ENCODE measurements at regions not wholly inside any gene's neighbourhood (a gene's known extent, or its start where the extent isn't known, plus 50 kb on each side); places are given as distances from the start of the nearest gene placed in this dataset.

DNA sequence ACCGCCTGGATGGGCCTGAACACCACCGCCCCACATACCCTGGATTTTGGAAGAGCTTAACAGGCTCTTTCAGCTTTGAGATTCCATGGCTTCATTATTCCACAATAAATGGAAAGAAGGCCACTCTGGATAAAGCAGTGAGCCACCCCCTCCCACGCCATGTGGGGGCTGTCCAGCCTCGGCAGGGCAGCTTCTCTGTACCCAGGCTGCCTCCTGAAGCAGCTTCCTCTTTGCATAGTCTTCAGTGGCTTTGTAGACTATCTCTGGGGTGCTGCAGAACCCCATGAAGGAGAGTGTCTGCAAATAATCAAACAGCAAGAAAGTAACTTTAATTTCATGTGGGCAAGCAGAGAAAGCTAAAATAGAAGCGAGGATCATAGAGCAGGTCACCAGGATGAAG is 96.6 kb upstream of the NXT1 start:
- Mint-ChIP-seq H3K36me3 (no peaks in the 10 kb centered on the region), H3K27ac (no peak overlapping the region), H3K4me1 (no peaks in the 10 kb centered on the region), H3K27me3 (peaks cover 18 to 41% of the 10 kb centered on the region in 2 donors), H3K9me3 (no peaks in the 10 kb centered on the region), H3K4me3 (no peak overlapping the region)
- DNase-seq = no peak
- ATAC-seq (replicated peaks) = no peak

DNA sequence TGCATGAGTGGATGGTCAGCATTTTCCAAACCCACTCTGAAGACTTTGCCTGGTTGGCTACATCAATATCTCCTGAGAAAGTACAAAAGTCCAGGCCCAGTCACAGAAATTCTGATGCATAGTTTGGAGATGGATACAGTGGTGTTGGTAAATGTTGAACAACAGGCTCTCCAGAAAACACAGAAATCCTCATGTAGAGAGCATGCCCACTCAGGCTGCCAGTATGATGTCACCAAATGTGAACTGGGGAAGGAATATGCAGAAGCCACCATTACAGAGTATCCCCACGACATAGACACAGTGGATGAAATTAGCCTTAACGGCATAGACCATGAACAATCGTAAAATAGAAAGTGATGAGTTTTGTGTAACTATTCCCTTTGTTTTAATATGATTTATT is 97.1 kb upstream of the NXT1 start:
- H3K36me3 Mint-ChIP-seq = no peaks in the 10 kb centered on the region
- H3K27ac Mint-ChIP-seq = no peak overlapping the region
- H3K4me3 Mint-ChIP-seq = no peak overlapping the region
- ATAC-seq (replicated peaks) = no peak
- DNase-seq = no peak
- no peaks in the 10 kb centered on the region for H3K9me3 Mint-ChIP-seq
- no peaks in the 10 kb centered on the region for H3K4me1 Mint-ChIP-seq
- peaks cover 18 to 41% of the 10 kb centered on the region in 2 donors for H3K27me3 Mint-ChIP-seq

DNA sequence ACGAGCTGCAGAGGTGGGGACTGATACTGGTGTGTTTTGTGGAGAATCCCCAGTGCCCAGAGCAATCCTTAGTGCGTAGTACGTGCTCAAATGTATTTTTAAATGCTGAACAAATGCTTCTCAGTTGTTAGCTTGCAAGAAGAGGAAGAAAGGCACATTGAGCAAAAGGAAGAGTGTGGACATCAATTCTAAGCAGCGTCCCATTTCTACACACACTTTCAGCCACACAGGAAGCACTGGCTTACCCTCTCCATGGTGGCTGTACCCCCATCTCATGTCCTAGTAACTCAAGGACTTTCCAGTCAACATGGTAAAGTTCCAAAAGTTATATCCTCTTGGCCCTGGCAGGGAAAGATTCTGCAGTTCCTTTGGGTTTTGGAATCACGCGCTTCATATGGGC is 98.8 kb upstream of the NXT1 start:
- no peak overlapping the region for H3K27ac Mint-ChIP-seq
- H3K27me3 Mint-ChIP-seq = peaks cover 22 to 41% of the 10 kb centered on the region in 2 donors
- no peak for DNase-seq
- H3K9me3 Mint-ChIP-seq = no peaks in the 10 kb centered on the region
- H3K4me3 Mint-ChIP-seq = no peak overlapping the region
- no peaks in the 10 kb centered on the region for H3K36me3 Mint-ChIP-seq
- no peak for ATAC-seq (replicated peaks)
- peaks cover 5 to 8% of the 10 kb centered on the region in 2 donors for H3K4me1 Mint-ChIP-seq

DNA sequence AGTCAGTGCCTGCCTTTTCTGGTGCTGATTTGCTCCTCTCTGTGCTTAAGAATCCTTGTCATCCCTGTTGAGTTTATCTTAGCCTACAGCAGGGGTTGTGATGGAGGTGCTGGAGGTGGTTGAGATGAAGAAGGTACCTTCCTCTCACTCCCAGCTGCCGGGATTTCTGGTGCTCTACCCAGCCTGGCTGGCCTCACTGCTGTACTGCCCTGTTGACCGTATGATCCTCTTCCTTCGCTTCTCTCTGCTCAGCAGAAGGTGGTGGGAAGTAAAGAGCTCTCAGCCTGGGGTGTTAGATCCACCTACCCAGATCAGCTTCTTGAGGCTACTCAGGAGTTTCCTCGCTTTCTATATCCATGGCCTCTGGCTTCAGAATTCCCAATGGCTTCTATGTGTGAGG is 101.0 kb upstream of the NXT1 start:
- Mint-ChIP-seq H3K27ac (no peak overlapping the region), H3K27me3 (peaks cover 28 to 46% of the 10 kb centered on the region in 2 donors), H3K36me3 (peaks cover 0 to 1% of the 10 kb centered on the region in 2 donors), H3K4me3 (no peak overlapping the region), H3K4me1 (peaks cover 12 to 24% of the 10 kb centered on the region in 2 donors), H3K9me3 (no peaks in the 10 kb centered on the region)
- DNase-seq = no peak
- ATAC-seq (replicated peaks) = no peak

DNA sequence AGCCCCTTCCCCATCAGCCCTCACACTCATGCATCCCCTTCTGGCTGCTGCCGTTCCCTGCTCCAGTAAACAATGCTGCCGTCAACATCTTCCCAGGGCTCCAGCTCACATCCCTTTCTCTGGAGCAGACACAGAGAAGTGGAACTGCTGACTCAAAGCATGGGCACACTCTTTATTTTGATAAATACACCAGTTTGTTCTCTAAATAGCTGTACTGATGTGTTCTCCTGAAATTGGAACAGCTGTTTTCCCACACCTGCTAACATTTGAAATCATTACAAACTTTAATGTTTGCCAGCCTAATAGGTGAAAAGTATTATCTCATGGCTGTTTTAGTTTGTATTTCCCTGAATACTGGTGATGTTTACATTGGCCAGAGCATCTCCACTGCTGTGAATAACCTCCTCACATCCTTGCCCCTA is 102.1 kb upstream of the NXT1 start:
- Mint-ChIP-seq H3K4me1 (peaks cover 12 to 24% of the 10 kb centered on the region in 2 donors), H3K27me3 (peaks cover 23 to 43% of the 10 kb centered on the region in 2 donors), H3K36me3 (peaks cover 0 to 1% of the 10 kb centered on the region in 2 donors), H3K9me3 (no peaks in the 10 kb centered on the region), H3K27ac (no peak overlapping the region), H3K4me3 (no peak overlapping the region)
- ATAC-seq (replicated peaks) (no peak), DNase-seq (no peak)

DNA sequence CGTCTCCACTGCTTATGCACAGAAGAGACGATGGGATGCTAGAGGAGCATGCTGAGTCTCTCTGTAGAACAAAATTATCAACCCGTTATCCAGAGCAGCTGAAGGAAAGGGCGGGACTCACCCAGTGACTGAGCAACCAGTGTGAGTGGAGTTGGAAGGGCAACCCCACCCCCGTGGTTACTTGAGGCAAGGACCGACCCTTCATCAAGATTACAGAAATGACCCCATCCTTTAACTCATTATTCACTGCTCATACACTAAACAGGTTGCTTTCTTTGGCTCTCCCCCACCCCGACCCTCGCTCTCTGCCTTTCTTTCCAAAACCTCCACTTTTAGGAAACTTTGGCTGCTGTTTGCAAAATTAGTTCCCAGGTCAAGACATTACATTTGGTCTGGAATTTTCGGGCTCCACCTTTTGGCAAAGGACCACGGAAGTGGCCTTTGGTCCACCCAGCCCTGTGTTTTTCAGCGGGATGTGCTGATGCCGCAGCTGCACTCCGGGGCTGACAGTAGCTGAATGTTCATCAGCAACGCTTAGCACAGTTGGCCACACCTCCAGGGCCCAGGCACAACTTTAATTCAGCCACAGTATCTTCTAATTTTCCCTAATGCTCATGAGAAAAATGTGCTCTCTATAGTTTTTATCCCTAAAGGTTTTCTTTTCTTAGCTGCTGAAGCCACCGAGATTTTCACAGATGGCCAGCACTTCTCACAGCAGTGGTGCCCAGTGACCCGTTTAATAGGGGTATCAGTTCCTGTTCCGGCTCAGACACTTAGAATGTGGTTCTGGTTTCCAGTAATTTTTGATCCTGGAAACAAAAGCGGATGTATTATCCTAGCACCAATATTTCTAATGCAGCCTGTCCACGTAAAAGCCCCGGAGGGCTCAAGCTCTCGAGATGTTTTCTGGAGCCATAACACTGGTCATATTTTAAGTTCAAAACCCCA is 103.6 kb upstream of the NXT1 start:
- no peak overlapping the region for H3K27ac Mint-ChIP-seq
- H3K36me3 Mint-ChIP-seq = peaks cover 0 to 1% of the 10 kb centered on the region in 2 donors
- peaks cover 27 to 38% of the 10 kb centered on the region in 2 donors for H3K27me3 Mint-ChIP-seq

DNA sequence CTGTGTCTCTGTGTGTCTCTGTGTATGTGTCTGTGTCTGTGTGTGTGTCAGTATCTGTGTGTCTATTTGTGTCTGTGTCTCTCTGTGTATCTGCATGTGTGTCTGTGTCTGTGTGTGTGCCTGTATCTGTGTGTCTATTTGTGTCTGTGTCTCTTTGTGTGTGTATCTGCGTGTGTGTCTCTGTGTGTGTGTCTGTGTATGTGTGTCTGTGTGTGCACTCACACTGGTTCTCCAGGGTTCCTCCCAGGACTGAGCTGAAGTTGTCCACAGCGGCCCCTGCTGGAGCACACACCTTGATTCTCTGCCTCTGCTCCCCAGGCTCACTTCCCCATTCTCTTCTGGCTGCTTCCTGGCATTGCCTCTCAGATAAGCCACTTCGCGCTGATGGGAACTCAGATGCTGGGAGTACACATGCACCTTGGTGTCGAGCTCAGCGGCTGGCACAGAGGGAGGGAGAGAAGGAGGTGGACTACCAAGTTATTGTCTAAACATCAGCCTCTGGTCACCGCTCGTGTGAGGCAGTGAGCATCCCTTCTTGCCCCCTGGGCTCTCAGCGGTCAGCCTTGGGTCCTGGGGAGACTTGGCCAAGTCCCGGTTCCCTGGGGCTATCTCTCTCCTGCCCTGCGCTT is 104.9 kb upstream of the NXT1 start:
- Mint-ChIP-seq H3K9me3 (no peaks in the 10 kb centered on the region), H3K4me3 (no peak overlapping the region), H3K36me3 (peaks cover 0 to 1% of the 10 kb centered on the region in 2 donors), H3K27me3 (peaks cover 25 to 35% of the 10 kb centered on the region in 2 donors), H3K4me1 (peaks cover 12 to 24% of the 10 kb centered on the region in 2 donors), H3K27ac (no peak overlapping the region)
- DNase-seq = peak; percentile 30
- ATAC-seq (replicated peaks) = peak; percentile 94 to 95

More for the DNA sequence above, 103.6 kb upstream of the NXT1 start:
- DNase-seq (no peak), ATAC-seq (replicated peaks) (peak; percentile 72 to 75)
- Mint-ChIP-seq H3K4me1 (peaks cover 12 to 24% of the 10 kb centered on the region in 2 donors), H3K4me3 (no peak overlapping the region), H3K9me3 (no peaks in the 10 kb centered on the region)

DNA sequence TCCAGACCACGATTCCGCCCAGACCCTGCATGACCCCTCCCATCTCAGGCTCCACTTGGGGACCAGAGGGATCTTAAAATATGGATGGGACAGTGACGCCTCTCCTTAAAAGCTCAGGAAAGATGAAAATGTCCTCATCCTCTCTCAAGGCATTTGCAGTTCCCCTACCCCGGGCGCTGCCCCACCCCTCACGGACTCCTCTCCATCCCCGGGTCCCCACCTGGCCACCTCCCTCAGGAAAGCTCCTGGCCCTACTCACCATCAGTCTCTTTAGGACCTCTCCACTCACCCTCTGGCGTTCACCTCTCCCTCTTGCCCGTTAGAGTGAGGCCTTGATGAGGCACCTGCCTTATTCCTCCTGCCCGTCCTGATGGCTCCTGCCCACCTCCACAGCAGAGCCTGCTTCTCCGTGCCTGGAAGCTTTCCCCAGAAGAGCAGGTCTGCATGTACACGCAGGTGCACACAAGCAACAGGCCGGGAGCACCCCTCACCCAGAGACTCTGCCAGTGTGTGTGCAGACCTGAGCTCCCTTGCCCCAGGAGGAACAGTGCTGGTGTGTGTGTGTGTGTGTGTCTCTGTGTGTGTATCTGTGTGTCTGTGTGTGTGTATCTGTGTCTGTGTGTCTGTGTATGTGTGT is 105.6 kb upstream of the NXT1 start:
- no peak overlapping the region for H3K27ac Mint-ChIP-seq
- H3K4me3 Mint-ChIP-seq = no peak overlapping the region

DNA sequence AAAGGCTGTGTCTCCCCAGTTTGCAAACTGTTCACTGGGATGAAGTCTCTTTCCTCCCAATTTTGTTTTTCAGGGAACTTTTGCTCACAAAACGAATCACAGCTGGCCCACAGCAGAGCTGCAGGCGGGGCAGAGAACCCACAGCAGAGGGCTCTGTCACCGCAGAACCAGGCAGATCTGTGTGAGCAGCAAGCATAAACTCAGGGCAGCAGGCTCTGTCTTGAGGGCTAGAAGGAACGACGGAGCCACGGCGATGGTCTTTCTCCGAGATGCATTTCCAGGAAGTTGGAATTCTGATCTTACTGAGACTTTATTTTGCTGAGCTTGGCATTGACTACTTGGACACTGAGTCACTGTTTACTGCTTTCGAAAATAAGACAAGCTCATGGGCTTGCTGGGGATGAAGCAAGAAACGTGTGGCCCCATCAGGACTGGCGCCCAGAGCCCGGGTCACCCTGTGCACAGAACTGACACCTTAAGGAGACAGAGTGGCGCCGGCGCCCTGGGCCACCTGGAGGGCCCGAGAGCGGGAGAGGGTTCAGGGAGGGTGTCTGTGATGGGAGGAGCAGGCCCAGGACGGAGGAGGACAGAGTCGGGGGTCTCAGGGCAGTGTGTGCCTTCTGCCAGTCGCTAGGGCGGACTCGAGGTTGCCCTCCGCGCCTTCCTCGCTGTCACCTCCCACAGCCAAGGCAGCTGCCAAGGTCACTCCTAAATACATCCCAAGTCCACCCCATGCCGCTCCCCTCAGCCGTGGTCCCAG is 106.3 kb upstream of the NXT1 start:
- peaks cover 1 to 6% of the 10 kb centered on the region in 2 donors for H3K9me3 Mint-ChIP-seq
- DNase-seq (no peak), ATAC-seq (replicated peaks) (no peak)
- no peak overlapping the region for H3K4me3 Mint-ChIP-seq
- no peak overlapping the region for H3K27ac Mint-ChIP-seq
- H3K36me3 Mint-ChIP-seq = peaks cover 0 to 1% of the 10 kb centered on the region in 2 donors
- peaks cover 12 to 24% of the 10 kb centered on the region in 2 donors for H3K4me1 Mint-ChIP-seq
- H3K27me3 Mint-ChIP-seq = peaks cover 29 to 35% of the 10 kb centered on the region in 2 donors

More for the DNA sequence above, 105.6 kb upstream of the NXT1 start:
- Mint-ChIP-seq H3K36me3 (peaks cover 0 to 1% of the 10 kb centered on the region in 2 donors), H3K4me1 (peaks cover 12 to 24% of the 10 kb centered on the region in 2 donors), H3K27me3 (peaks cover 25 to 35% of the 10 kb centered on the region in 2 donors), H3K9me3 (no peaks in the 10 kb centered on the region)
- ATAC-seq (replicated peaks) (no peak), DNase-seq (no peak)

DNA sequence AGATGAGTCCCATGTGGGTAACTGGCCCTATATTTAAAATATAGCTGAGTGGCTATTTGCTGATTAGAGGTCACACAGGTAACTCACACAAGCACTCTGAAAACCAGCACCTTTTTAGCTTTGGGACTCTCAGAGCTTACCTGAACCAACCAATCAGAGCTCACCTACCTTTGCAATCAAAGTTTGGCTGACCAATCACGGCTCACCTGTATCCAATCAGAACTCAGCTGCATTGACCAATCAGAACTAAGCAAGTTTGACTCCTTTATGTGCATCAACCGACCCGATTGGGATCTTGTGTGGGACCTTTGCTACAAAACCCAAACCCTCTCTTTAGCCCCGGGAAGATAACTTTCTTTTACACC is 106.8 kb upstream of the NXT1 start:
- Mint-ChIP-seq H3K9me3 (peaks cover 7 to 12% of the 10 kb centered on the region in 2 donors), H3K27ac (no peak overlapping the region), H3K4me1 (peaks cover 12 to 24% of the 10 kb centered on the region in 2 donors), H3K4me3 (no peak overlapping the region), H3K27me3 (peaks cover 33 to 40% of the 10 kb centered on the region in 2 donors), H3K36me3 (peaks cover 0 to 1% of the 10 kb centered on the region in 2 donors)
- DNase-seq (no peak), ATAC-seq (replicated peaks) (no peak)

DNA sequence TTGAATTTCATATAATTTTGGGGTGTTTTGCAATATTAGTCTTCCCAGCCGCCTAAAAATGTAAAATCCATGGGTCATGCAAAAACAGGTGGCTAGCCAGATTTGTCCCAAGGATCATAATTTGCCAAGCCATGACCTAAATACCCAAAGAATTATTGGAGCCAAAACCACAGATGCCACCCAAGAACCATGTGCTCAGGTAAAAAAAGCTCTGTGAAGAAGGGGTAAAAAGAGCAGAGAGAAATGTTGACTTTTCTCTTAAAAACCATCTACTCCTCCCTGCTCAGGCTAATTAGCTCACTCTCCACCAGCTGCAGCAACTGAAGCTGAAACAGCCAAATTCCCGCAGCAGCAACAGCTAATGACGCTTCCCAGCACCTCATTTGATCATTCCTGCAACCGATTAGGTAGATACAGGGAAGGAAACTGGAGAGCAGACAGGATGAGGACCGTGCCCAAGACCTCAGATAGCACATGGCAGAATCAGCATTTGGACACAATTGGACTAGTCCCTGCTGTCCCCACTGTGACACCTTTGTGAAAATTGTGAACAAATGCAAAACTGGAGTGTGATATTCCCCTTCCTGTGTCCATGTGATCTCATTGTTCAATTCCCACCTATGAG is 107.9 kb upstream of the NXT1 start:
- Mint-ChIP-seq H3K4me1 (peaks cover 12 to 24% of the 10 kb centered on the region in 2 donors), H3K9me3 (peaks cover 10 to 13% of the 10 kb centered on the region in 2 donors), H3K27ac (no peak overlapping the region), H3K4me3 (no peak overlapping the region), H3K27me3 (peaks cover 31 to 50% of the 10 kb centered on the region in 2 donors), H3K36me3 (peaks cover 0 to 1% of the 10 kb centered on the region in 2 donors)
- DNase-seq (no peak), ATAC-seq (replicated peaks) (no peak)

DNA sequence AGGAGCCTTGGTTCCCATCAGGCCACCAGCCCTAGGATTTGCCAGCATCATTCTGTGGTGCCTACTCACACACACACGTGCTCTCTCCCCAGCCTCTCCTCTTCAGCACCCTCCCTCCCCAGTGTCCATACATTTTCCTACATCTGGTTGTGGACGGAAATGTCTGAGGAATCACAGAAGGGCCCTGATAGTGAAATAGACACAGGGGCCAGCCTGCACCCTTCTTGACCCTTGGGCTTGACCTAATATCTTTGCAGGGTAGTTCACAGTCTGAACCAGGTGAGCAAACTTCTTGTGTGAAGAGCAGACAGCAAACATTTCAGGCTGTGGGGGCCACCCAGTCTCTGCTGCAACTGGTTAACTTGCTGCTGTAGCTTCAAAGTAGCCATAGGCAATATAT is 108.5 kb upstream of the NXT1 start:
- Mint-ChIP-seq H3K9me3 (peaks cover 12 to 13% of the 10 kb centered on the region in 2 donors), H3K36me3 (peaks cover 0 to 1% of the 10 kb centered on the region in 2 donors), H3K27me3 (peaks cover 31 to 54% of the 10 kb centered on the region in 2 donors), H3K4me3 (no peak overlapping the region), H3K27ac (no peak overlapping the region), H3K4me1 (peaks cover 11 to 19% of the 10 kb centered on the region in 2 donors)
- ATAC-seq (replicated peaks) (no peak), DNase-seq (no peak)

DNA sequence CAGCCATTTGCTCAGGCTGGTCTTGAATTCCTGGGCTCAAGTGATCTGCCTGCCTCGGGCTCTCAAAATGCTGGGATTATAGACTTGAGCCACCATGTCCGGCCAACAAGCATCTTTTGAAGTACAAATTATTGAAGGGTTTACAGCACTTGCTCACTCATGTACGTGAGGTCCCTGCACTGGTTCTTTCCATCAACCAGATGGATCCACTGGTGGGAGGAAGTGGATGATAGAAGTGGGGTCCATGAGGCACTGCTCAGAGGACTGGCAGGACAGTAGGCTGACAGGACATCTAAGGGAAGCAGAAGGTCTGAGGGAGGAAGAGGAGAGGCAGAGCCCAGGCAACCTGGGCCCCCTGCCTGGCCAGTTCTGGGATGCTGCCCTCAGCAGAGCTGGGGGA is 109.2 kb upstream of the NXT1 start:
- Mint-ChIP-seq H3K4me3 (no peak overlapping the region), H3K36me3 (peaks cover 0 to 1% of the 10 kb centered on the region in 2 donors), H3K27ac (no peak overlapping the region), H3K9me3 (peaks cover 12 to 13% of the 10 kb centered on the region in 2 donors), H3K27me3 (peaks cover 31 to 54% of the 10 kb centered on the region in 2 donors), H3K4me1 (peaks cover 4 to 12% of the 10 kb centered on the region in 2 donors)
- ATAC-seq (replicated peaks) (no peak), DNase-seq (no peak)

Data from stimulated activated naive B cell treated with anti-CD40 and anti-IgM and Interleukin-4, amounts not matched to agents 10 μg/mL and 1 μg/mL and 100 μg/mL, for 72 hours (primary cell).